ENCODE measurements at regions not wholly inside any gene's neighbourhood (a gene's known extent, or its start where the extent isn't known, plus 50 kb on each side); places are given as distances from the start of the nearest gene placed in this dataset.

- Mint-ChIP-seq H3K4me3 (no peak overlapping the region), H3K9me3 (no peaks in the 10 kb centered on the region), H3K27me3 (no peaks in the 10 kb centered on the region), H3K4me1 (peaks cover 4% of the 10 kb centered on the region), H3K36me3 (ENCODE audit: low read depth) (no peaks in the 10 kb centered on the region), H3K27ac (no peak overlapping the region)
- ChIA-PET CTCF (no interaction called here), POLR2A (interaction anchor here (1.2 kb wide), 1 partner anchor 396 kb away, joined by 3 read pairs; no protein-coding TSS in a partner anchor)
- DNase-seq (no peak), ATAC-seq (ENCODE audit: low read depth) (no peak)
- TF ChIP-seq CTCF (IDR thresholded peaks at IDR 0.05), result no peak
- intact Hi-C loops (cut with micrococcal nuclease), result no loop called here
Observed at GRCh38 chr1:192950926-192951325, 108.2 kb downstream of the UCHL5 start.

- CTCF ChIA-PET, result interaction anchor here (0.8 kb wide), 1 partner anchor 56 kb away, joined by 3 read pairs; no protein-coding TSS in a partner anchor
- POLR2A ChIA-PET, result interaction anchor here (1.2 kb wide), 1 partner anchor 397 kb away, joined by 3 read pairs; no protein-coding TSS in a partner anchor
- H3K4me3 Mint-ChIP-seq, result no peak overlapping the region
- TF ChIP-seq CTCF (IDR thresholded peaks at IDR 0.05), result no peak
- ATAC-seq (ENCODE audit: low read depth), result peak; percentile 37
- DNase-seq, result no peak
- H3K9me3 Mint-ChIP-seq, result no peaks in the 10 kb centered on the region
- H3K4me1 Mint-ChIP-seq, result peaks cover 4% of the 10 kb centered on the region
- H3K27ac Mint-ChIP-seq, result no peak overlapping the region
- no peaks in the 10 kb centered on the region for H3K36me3 Mint-ChIP-seq (ENCODE audit: low read depth)
- intact Hi-C loops (cut with micrococcal nuclease), result no loop called here
- no peaks in the 10 kb centered on the region for H3K27me3 Mint-ChIP-seq
Observed at GRCh38 chr1:192951691-192952460, 107.3 kb downstream of the UCHL5 start.

GRCh38 chr1:192952646-192953045 is 106.5 kb downstream of the UCHL5 start:
- no peak overlapping the region for H3K4me3 Mint-ChIP-seq
- no peaks in the 10 kb centered on the region for H3K9me3 Mint-ChIP-seq
- TF ChIP-seq CTCF (IDR thresholded peaks at IDR 0.05), result no peak
- POLR2A ChIA-PET, result no interaction called here
- H3K36me3 Mint-ChIP-seq (ENCODE audit: low read depth), result no peaks in the 10 kb centered on the region
- H3K27ac Mint-ChIP-seq, result no peak overlapping the region
- intact Hi-C loops (cut with micrococcal nuclease), result no loop called here
- H3K4me1 Mint-ChIP-seq, result peaks cover 4% of the 10 kb centered on the region
- H3K27me3 Mint-ChIP-seq, result no peaks in the 10 kb centered on the region
- CTCF ChIA-PET, result no interaction called here
- ATAC-seq (ENCODE audit: low read depth) (no peak), DNase-seq (no peak)

DNA sequence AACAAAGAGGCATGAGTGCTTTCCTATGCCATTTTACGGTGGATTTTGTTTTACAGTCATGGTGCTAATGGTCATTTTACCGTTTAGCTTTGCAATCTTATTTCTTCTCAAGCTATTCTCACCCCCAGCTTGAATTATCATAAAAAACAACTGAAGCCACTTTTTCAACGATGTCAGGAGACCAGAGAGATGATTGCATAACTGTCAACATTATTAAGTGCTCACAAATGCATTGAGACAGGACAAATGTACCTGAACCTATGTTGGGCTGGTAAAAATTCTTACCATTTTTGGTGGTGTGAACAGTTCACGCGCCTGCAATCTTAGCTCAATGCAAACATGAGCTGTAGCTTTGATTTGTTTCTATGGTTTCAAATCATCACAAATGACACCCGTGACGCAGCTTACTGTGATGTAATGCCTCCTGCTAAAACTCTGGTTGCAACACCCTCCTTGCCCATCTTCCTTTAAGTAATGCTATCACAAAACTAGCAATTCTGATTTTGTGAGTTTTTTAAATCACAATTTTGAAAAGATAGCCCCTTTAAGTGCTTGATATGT is 104.4 kb downstream of the UCHL5 start:
- Mint-ChIP-seq H3K27ac (no peak overlapping the region), H3K36me3 (ENCODE audit: low read depth) (no peaks in the 10 kb centered on the region), H3K4me3 (no peak overlapping the region), H3K4me1 (peaks cover 4% of the 10 kb centered on the region), H3K27me3 (no peaks in the 10 kb centered on the region), H3K9me3 (no peaks in the 10 kb centered on the region)
- CTCF ChIA-PET, result no interaction called here
- no peak for TF ChIP-seq CTCF (IDR thresholded peaks at IDR 0.05)
- POLR2A ChIA-PET, result no interaction called here
- ATAC-seq (ENCODE audit: low read depth) (no peak), DNase-seq (no peak)
- intact Hi-C loops (cut with micrococcal nuclease), result no loop called here

DNA sequence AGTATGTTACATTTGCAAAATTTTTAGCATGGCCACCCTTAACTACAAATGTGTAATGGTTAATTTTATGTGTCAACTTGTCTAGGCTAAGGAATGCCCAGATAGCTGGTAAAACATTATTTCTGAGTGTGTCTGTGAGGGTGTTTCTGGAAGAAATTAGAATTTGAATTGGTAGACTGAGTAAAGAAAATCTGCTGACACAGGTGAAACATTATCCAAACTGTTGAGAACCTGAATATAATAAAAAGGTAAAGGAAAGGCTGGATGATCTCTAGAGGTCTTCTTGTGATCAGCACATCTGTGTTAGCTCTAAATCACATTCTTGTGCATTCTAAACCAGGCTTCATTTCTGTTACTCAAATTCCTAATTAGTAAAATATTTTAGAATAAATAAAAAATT is 100.8 kb downstream of the UCHL5 start:
- Mint-ChIP-seq H3K27ac (no peak overlapping the region), H3K9me3 (no peaks in the 10 kb centered on the region), H3K36me3 (ENCODE audit: low read depth) (no peaks in the 10 kb centered on the region), H3K4me1 (no peaks in the 10 kb centered on the region), H3K27me3 (no peaks in the 10 kb centered on the region), H3K4me3 (no peak overlapping the region)
- ChIA-PET POLR2A (no interaction called here), CTCF (no interaction called here)
- DNase-seq, result no peak
- ATAC-seq (ENCODE audit: low read depth), result no peak
- no peak for TF ChIP-seq CTCF (IDR thresholded peaks at IDR 0.05)
- intact Hi-C loops (cut with micrococcal nuclease), result no loop called here
